HG03457 (cell line): ENCODE measurements at regions not wholly inside any gene's neighbourhood (a gene's known extent, or its start where the extent isn't known, plus 50 kb on each side); places are given as distances from the start of the nearest gene placed in this dataset.
A peak's percentile ranks its signal among the peaks of the same experiment; 100 is the strongest.

Experiments used
- ATAC-seq: cut with Tn5 transposase; IDR thresholded peaks from one replicate; pipeline ENCODE4 v1.9.1; 2021; ENCODE audit warnings: moderate number of reproducible peaks; ENCODE audit not compliant: unreplicated experiment

- ATAC-seq, result no peak
These were observed 408.3 kb downstream of the HNRNPD start for GRCh38 chr4:81965454-81965853.

- no peak for ATAC-seq
These were observed 410.1 kb downstream of the HNRNPD start for GRCh38 chr4:81963763-81964020.

- ATAC-seq, result no peak
These were observed 410.6 kb downstream of the HNRNPD start for GRCh38 chr4:81963015-81963762.

GRCh38 chr4:81960961-81961360, 412.8 kb downstream of the HNRNPD start:
- ATAC-seq, result no peak

GRCh38 chr4:81954271-81954670, 419.5 kb downstream of the HNRNPD start:
- ATAC-seq, result no peak

- ATAC-seq, result no peak
These were observed 421.8 kb downstream of the HNRNPD start for GRCh38 chr4:81951891-81952455.

- no peak for ATAC-seq
These were observed 426.8 kb downstream of the HNRNPD start for GRCh38 chr4:81946996-81947395.

GRCh38 chr4:81930506-81931238, 443.1 kb downstream of the HNRNPD start:
- ATAC-seq, result peak; percentile 56

- no peak for ATAC-seq
These were observed 450.7 kb downstream of the HNRNPD start for GRCh38 chr4:81923140-81923539.

GRCh38 chr4:81922313-81922712, 450.6 kb upstream of the RASGEF1B start:
- ATAC-seq, result no peak

- no peak for ATAC-seq
These were observed 450.0 kb upstream of the RASGEF1B start for GRCh38 chr4:81921751-81922159.

- ATAC-seq, result no peak
These were observed 448.1 kb upstream of the RASGEF1B start for GRCh38 chr4:81919810-81920209.

GRCh38 chr4:81919223-81919622, 447.5 kb upstream of the RASGEF1B start:
- ATAC-seq, result peak; percentile 72

GRCh38 chr4:81915430-81915829, 443.7 kb upstream of the RASGEF1B start:
- no peak for ATAC-seq

- no peak for ATAC-seq
These were observed 442.9 kb upstream of the RASGEF1B start for GRCh38 chr4:81914623-81915022.

- ATAC-seq, result peak; percentile 54
These were observed 441.7 kb upstream of the RASGEF1B start for GRCh38 chr4:81913427-81913879.

- no peak for ATAC-seq
These were observed 440.8 kb upstream of the RASGEF1B start for GRCh38 chr4:81912376-81913030.

GRCh38 chr4:81906905-81907304, 435.2 kb upstream of the RASGEF1B start:
- no peak for ATAC-seq

- ATAC-seq, result peak; percentile 100
These were observed 434.3 kb upstream of the RASGEF1B start for GRCh38 chr4:81905971-81906370.

- ATAC-seq, result no peak
These were observed 432.4 kb upstream of the RASGEF1B start for GRCh38 chr4:81904121-81904520.

GRCh38 chr4:81903212-81903611, 431.5 kb upstream of the RASGEF1B start:
- no peak for ATAC-seq
